ENCODE measurements at regions not wholly inside any gene's neighbourhood (a gene's known extent, or its start where the extent isn't known, plus 50 kb on each side); places are given as distances from the start of the nearest gene placed in this dataset.
"Not testable (repeated sequence)": the region's sequence is repeated elsewhere in the genome, so short reads cannot be mapped to it uniquely, and the experiment has no call there.

DNA sequence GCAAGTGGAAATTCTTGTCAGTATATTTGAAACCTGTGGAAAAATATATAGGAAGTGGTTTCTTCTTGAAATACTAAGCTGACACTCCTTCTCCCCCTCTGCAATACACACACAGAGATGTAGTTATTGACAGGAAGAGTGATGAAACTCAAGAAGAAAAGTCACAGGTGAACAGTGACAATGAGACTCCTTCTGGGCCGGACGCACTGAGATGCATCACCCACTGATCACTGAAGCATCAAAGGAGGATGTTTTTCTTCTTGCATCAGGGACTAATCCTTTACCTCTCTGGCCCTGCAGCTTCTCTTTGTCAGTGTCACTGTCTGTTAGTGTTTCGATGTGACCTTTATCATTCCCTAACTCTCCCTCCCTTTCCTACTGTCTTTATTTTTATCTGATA lies 1864.2 kb upstream of the C9orf72 start:
- intact Hi-C loops (cut with micrococcal nuclease) = no loop called here

DNA sequence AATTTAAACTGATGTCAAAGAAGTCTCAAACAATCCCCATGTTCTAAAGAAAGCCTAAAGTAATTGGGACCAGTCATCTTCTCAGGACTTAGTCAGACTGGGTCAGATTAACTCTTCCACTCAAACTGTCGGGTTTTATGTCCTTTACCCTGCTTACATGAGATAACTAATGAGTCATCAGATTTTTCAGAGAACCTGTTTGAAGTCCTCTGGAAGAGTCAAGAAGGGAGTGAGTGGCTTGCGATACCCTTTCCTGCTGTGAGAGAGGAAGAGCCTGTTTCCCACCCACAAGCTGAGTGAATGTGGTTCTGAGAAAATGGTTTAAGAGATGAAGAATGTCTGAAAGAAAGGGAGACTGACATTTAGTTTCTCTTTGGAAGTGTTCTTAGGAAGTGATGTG lies 1866.7 kb upstream of the C9orf72 start:
- intact Hi-C loops (cut with micrococcal nuclease) = no loop called here

DNA sequence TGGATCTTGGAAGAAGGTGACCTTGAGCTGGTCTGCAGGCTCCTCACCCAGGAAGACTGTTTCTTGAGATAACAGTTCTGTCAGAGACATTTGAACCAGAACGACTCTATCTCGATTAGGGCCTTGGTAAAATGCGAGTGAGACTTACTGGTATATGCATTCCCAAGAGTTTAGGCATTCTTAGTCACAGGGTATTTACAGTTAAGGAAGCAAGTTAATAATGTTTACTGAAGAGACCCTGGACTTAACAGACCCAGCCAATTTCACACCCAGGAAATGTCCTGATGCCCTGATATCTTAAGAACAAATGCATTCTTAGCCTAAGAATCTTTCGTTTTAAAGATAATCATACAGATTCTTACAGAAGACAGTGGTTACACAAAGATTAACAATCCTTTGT lies 1867.2 kb upstream of the C9orf72 start:
- intact Hi-C loops (cut with micrococcal nuclease) = no loop called here

DNA sequence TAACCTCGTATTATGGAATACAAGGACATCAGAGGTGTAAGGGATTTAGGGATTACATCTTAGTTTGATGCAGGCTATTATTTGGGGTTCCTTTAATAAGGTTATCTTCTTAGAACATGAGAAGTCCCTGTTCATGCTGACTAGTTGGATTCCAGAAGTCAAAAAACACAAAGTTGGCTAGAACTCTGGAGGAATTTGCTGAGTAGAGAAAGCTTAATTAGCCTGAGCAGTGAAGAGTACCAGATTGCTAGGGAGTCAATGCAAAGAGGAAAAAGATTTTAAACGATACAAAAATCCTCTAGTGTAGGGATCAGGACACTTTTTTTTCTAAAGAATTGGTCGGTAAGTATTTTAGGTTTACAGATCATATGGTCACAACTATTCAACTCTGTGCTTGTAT lies 1872.5 kb upstream of the C9orf72 start:
- intact Hi-C loops (cut with micrococcal nuclease) = no loop called here

DNA sequence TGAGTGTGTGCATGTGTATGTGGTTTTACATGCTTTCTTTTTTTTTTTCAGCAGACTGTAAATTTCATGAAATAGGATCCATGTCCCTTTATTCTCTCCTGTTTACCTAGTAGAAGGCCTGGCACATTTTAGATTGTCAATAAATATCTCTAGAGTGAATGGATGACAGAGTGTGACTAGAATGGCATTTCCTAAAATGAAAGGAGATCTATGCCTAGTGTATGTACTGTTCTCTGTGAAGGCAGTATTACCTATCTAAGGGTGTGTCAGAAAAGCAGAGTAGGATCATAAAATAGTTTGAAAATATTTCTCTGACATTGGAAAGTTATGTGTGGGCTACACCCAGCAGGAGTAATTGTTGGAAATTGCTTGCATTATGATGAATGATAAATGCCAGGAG lies 1876.0 kb upstream of the C9orf72 start:
- intact Hi-C loops (cut with micrococcal nuclease) = no loop called here

DNA sequence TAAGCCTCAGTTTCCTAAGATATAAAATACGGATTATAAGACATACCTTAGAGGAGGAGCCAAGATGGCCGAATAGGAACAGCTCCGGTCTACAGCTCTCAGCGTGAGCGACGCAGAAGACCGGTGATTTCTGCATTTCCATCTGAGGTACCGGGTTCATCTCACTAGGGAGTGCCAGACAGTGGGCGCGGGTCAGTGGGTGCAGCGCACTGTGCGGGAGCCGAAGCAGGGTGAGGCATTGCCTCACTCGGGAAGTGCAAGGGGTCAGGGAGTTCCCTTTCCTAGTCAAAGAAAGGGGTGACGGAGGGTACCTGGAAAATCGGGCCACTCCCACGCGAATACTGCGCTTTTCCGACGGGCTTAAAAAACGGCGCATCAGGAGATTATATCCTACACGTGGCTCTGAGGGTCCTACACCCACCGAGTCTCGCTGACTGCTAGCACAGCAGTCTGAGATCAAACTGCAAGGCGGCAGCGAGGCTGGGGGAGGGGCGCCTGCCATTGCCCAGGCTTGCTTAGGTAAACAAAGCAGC lies 1877.1 kb upstream of the C9orf72 start:
- intact Hi-C loops (cut with micrococcal nuclease) = not testable (repeated sequence)

DNA sequence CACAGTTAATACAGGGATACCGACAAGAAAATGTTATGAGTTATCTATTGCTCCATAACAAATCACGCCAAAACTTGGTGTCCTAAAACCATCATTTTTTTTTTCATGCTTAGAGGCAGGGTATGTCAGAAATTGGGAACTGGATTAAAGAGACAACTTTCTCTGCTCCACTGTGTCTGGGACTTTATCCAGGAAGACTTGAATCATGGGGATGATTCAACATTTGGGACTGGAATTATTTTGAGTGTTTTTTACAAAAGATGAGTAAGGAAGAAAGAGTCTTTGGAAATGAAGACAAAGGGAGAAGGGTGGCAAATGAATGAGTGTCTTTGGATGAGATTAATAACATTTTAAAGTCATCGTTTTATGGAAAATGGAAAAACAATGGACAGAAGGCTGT lies 1883.7 kb upstream of the C9orf72 start:
- intact Hi-C loops (cut with micrococcal nuclease) = no loop called here

DNA sequence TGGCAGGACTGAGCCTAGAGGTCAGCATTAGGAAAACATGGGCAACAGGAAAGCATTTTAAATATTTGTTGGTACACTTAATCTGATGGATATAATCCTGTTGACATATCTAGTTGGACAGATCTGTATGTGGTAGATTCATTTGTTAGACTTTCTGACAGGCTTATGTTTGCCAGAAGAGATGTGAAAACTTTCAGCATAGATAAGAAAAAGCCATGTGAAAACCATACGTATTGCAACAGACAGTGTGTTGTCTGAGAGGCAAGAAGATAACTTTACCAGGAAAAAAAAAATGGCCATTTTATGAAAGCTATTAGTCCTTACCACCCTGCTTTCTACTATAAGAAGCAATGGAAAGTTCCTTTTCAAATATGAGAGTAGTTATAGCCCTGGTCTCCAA lies 1902.2 kb upstream of the C9orf72 start:
- intact Hi-C loops (cut with micrococcal nuclease) = no loop called here

DNA sequence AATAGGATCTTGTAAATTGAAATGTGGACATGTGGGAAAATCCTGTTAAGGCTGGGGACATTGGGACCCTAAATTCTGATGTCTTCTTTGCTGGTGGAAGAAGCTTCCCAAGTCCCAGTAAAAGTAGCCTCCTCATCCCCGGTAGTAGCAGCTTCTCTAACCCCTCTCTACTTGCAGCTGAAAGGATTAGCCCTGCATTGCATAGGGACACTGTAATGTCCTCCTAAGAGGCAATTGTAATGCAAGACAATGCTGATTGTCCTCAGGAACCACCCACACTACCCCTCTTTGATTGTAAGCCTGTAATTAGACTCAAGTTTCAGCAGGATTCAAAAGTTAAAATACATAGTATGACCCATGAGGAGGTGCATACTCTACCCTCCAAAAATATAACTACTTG lies 1938.4 kb upstream of the C9orf72 start:
- intact Hi-C loops (cut with micrococcal nuclease) = no loop called here

DNA sequence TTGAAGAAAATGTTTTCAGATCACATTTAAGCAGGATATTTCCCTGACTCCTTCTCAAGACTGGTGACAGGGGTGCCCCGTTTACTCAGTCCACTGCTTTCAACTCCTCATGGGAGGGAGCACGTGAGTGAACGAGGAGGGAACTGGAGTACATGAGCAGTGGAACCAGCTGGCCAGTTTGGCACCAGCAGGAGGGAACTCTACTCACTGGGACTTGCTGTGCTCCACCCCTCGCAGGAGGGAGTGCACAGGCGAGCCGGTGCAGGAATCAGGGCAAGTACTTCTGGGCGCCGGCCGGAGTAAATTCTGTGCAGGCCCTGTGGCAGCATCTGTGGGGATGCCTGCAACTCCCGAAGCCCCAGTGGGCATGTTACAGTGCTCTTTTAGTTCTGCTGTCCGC lies 1941.1 kb upstream of the C9orf72 start:
- intact Hi-C loops (cut with micrococcal nuclease) = no loop called here

DNA sequence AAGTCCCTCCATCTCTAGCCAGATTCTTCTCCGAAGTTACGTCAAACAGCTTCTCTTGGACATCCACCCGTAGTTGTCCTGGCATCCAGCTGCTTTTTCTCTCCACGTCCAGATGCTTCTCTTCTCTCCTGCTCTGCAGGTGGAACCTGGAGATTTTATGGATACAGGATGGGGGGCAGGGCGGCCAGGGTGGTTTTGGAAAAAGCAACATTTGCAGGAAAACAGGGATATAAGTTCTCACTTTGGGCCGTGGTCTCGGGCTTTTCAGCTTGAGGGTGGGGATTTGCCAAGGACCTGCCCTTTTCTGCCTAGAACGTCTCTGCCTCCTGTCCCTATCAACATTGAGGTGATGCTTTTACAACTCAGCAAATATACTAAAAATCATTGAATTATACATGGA lies 1941.6 kb upstream of the C9orf72 start:
- intact Hi-C loops (cut with micrococcal nuclease) = no loop called here

DNA sequence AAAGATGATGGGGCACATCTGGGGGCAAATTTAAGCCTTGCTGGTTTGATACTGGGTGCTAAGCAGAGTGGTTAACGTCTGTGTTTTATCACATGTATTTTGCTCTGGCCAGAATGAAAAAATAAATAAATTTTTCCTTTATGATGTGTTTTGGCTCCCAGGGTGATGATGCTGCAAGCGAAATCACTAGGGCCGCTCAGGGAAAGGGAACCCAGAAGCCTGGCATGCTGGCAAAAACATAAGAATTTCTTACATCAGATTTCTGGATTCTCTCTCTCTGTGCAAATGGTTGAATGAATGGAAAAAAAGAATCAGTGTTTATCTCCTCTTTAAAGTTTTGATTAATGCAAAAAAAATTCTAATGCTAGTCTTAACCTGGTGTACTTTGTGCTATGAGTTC lies 1975.2 kb upstream of the C9orf72 start:
- intact Hi-C loops (cut with micrococcal nuclease) = no loop called here

DNA sequence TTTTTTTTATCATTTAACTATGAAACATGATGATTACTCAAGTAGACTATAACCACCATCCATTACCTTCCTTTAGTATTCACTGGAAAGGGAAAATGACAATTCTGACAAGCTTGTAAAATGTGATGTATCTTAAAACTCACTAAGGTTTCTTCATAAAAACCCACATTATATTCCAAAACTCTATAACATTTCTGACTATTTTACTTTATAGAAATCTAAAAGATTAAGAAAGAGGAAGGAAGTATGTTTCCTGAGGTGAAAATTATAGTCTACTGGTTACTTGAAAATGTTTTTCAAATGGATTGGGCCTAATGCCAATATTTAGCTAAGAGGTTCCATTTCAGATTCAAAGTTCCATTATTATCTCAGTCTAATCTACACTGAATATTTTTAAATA lies 1982.2 kb upstream of the C9orf72 start:
- intact Hi-C loops (cut with micrococcal nuclease) = no loop called here

DNA sequence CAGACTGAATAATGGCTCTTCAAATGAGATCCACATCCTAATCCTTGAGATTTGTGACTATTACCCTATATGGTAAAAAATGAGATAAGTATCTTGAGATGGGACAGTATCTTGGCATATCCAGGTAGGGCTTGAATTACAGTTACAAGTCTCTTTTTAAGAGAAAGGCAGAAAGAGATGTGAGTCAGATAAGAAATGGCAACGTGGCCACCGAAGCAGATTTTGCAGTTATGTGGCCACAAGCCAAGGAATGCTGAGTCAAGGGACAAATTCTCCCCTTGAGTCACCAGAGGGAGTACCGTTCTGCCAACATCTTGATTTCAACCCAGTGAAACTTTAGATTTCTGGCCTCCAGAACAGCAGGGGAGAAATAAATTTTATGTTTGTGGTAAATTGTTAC lies 1983.0 kb upstream of the C9orf72 start:
- intact Hi-C loops (cut with micrococcal nuclease) = no loop called here

DNA sequence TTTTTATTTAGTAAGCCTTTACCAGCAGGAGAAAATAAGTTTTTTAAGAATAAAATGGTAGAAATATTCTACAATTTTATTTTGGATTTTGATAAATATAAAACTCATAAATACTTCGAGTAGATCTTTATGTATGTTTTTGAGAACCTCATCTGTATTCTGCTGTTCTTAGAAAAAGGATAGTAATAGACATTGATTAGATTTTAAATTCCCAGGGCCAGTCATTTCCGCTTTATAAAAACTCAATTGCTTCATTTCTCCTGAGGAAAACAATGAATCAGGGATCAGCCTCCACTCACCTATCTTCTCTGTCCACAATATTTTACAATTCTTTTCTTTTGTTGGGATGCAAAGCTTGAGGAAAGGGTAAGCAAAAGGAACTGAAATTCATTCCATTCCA lies 1983.5 kb upstream of the C9orf72 start:
- intact Hi-C loops (cut with micrococcal nuclease) = no loop called here

DNA sequence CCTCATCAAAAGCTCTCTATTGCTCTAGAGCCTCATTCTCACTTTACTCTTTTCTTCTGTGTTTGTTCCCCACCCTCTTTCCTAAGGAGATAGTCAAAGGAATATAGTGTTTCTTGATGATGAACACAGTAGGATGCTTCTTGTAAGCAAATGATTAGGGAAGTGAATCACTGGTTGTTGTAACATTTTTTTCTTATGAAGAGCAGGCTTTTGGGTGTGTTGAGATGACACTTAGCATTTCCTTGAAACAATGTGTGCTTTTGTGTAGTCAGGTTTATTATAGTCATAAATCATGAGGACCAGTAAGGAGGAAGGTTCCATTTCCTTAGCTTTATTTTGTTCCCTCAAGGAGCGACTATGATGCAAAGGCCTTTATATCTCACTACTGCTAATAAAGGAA lies 1991.3 kb upstream of the C9orf72 start:
- intact Hi-C loops (cut with micrococcal nuclease) = no loop called here

DNA sequence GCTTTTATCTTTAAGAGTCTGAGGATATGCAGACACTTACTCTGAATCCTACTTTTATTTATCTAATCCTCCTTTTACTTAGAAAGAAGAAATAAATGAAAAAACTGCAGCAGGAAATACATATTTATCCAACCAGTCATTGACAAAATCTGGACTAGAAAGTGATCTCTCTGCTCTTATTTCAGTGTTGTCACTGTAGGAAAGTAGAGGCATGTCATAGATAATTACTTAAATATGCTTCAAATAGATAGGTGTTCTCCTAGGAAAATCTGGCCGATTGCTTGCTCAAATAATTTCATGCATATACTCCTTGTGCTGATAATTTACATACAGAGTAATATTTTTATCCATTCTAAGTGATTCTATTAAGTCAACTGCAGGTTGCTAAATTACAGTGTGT lies 2001.9 kb upstream of the C9orf72 start:
- intact Hi-C loops (cut with micrococcal nuclease) = no loop called here

DNA sequence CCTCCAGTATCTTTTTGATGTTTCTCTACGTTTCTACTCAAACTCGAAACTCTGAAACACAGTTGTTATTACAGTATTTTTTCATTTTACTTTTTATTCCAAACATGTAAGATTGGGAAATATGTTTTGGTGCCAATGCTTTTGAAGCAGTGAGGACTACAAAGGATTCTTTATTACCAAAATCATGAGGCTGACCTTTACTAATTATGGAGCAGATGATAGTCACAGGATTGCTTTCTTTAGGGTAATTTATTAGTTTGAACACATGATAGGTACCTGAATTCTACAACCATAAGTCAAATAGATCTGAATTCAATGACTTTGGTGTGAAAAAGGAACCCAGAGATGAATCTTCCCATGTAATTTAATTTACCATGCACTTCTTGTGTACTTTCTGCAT lies 2015.1 kb upstream of the C9orf72 start:
- intact Hi-C loops (cut with micrococcal nuclease) = no loop called here

DNA sequence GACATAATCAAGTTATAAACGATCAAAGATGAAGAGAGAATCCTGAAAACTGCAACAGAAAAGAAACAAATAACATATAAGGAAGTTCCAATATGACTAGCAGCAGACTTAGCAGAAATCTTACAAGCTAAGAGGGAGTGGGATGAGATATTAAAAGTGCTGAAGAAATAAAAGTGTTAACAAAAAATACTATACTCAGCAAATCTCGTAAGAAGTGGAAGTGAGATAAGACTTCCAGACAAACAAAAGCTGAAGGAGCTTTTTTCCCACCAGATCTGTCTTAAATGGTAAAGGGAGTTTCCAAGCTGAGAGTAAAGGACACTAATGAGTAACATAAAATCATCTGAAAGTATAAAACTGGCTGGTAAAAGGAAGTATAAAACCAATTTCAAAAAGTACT lies 2036.0 kb upstream of the C9orf72 start:
- intact Hi-C loops (cut with micrococcal nuclease) = no loop called here

DNA sequence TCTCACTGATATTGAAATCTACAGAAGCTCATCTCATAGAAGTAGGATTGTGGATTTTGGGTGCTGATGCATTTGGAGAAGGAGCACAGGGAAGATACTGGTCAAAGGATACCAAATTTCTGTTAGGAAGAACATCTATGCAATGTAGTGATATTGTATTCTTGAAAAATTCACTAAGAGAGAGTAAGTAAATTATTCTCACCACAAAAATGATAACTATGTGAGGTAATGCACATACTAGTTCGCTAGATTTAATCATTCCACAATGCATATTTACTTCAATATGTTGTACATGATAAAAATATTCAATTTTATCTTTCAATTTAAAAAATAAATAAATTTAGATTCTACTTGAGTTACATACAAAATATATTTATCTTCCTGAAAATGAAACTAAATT lies 2040.5 kb upstream of the C9orf72 start:
- intact Hi-C loops (cut with micrococcal nuclease) = no loop called here

DNA sequence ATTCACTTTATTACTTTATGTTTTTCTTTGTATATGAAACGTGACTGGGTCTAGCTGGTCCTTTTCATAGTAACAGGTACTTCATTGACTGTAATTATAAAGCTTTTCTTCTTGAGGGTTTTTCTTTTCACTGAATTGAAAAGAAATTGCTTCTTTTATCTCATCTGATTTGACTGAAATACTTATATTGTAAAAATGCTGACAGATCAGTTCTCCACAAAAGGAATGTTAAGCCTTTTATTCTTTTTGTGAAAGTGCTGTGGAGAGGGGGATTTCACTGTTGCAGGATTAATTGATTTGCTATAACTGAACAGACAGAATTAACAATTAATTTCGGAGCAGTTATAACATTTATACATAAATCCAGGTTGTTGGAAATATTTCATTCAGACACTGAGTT lies 2043.6 kb upstream of the C9orf72 start:
- intact Hi-C loops (cut with micrococcal nuclease) = no loop called here

DNA sequence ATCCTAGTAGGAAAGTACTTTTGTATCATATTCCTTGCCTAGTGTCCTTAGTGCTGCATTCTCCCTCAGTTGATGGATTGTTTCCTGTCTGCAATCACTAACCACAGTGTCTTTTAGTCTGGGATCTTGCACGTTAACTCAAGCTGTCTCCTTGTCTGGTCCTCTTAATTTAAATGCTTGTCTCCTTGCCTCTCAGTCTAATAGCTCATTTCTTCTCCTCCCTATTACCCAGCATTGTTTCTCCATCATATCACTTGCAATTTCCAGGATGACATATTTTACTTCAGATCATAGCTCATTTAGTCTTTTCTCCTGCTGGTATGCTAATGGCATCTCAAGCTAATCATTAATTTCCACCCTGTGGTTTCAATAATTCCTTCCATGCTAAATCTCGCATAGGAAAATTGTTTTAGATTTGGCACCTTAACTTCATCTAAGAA lies 2052.0 kb upstream of the C9orf72 start:
- intact Hi-C loops (cut with micrococcal nuclease) = no loop called here

DNA sequence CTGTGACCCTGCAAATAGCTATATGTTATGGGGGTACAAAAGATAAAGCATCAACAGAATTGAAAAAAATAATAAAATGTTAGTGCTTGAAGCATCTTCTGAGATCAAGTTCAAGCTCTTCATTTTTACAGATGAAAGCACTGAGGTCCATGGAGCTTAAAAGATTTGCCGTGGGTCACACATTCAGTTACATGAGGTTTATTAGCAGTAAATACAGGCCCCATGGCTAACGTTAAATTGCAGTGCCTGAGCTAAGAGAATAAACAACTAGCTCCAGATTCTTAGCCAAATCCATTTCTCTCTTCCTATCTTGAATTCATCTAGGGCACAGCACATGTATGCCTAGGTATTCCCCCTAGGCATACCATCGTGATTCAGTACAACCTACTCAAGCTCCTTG lies 2052.7 kb upstream of the C9orf72 start:
- intact Hi-C loops (cut with micrococcal nuclease) = no loop called here

DNA sequence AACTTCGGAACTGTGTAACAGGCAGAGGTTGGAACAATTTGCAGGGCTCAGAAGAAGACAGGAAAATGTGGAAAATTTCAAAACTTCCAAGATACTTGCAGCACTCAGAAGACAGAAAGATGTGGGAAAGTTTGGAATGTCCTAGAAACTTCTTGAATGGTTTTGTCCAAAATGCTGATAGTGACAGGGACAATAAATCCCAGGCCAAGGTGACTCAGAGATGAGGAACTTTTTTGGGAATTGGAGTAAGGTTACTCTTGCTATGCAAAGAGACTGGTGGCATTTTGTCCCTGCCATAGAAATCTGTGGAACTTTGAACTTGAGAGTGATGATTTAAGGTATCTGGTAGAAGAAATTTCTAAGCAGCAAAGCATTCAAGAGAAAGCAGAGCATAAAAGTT lies 2055.6 kb upstream of the C9orf72 start:
- intact Hi-C loops (cut with micrococcal nuclease) = not testable (repeated sequence)

Data from T-helper 2 cell treated with Interferon-gamma antibody and Interleukin-4, amounts not matched to agents 100 ng/mL and 5 ng/mL, for 36 hours (primary cell).